ENCODE measurements at regions not wholly inside any gene's neighbourhood (a gene's known extent, or its start where the extent isn't known, plus 50 kb on each side); places are given as distances from the start of the nearest gene placed in this dataset.

GRCh38 chr4:151574968-151575367 is 166.0 kb downstream of the FHIP1A start:
- DNase-seq (ENCODE audit: low read depth, low spot score), result no peak
- Histone ChIP-seq H4K20me1 (ENCODE audit: control insufficient read depth, insufficient read depth) (no peaks in the 10 kb centered on the region), H3K4me3 (no peak overlapping the region), H2AFZ (ENCODE audit: control insufficient read depth, low read depth, low read length) (no peak overlapping the region), H3K36me3 (ENCODE audit: control insufficient read depth in 2 of 2, insufficient read depth in 2 of 2, low read length in 1 of 2) (no peaks in the 10 kb centered on the region), H3K9ac (ENCODE audit: control insufficient read depth, insufficient read depth, low read length) (no peak overlapping the region), H3K4me1 (ENCODE audit: control insufficient read depth, insufficient read depth, low read length) (no peaks in the 10 kb centered on the region), H3K79me2 (ENCODE audit: control insufficient read depth, insufficient read depth, low read length) (no peaks in the 10 kb centered on the region), H3K9me3 (replicated peaks; ENCODE audit: control insufficient read depth, insufficient read depth, low read length) (no peaks in the 10 kb centered on the region), H3K27me3 (replicated peaks in 1 of 2; ENCODE audit: control insufficient read depth in 2 of 2, insufficient read depth in 2 of 2, low read length in 1 of 2) (peaks cover 0 to 1% of the 10 kb centered on the region in 2 experiments; a peak in 2 of 4 replicates), H3K27ac (ENCODE audit: control insufficient read depth, insufficient read depth) (no peak overlapping the region), H3K4me2 (ENCODE audit: control insufficient read depth, insufficient read depth) (no peak overlapping the region)
- no peak for ATAC-seq
- in situ Hi-C loops (cut with MboI), result no loop called here
- ChIA-PET RAD21 (ENCODE audit: unreplicated experiment) (no interaction called here), CTCF (no interaction called here), POLR2A (no interaction called here), SMC1A (ENCODE audit: uncharacterized antibody, unreplicated experiment) (interaction anchor here (0.7 kb wide), 1 partner anchor 9 kb away, joined by 3 read pairs; no protein-coding TSS in a partner anchor)
- FAIRE-seq, result no peak
- intact Hi-C loops (cut with micrococcal nuclease; ENCODE audit: unreplicated experiment), result no loop called here
- BruUV-seq (replicated peaks), result no TSS peak
- TF ChIP-seq SUZ12 (IDR thresholded peaks at IDR 0.05; ENCODE audit: unreplicated experiment) (no peak), CHD4 (IDR thresholded peaks at IDR 0.05) (no peak), RBBP5 (conservative IDR thresholded peaks at IDR 0.05) (no peak), NR2F1 (conservative IDR thresholded peaks at IDR 0.05) (no peak), SRF (IDR thresholded peaks at IDR 0.05; ENCODE audit: low read depth in 2 of 2, low read length in 2 of 2) (no peak), SPI1 (IDR thresholded peaks at IDR 0.05; ENCODE audit: borderline replicate concordance, insufficient read depth, low read depth, low read length) (no peak), BMI1 (IDR thresholded peaks at IDR 0.05; ENCODE audit: borderline replicate concordance) (no peak), SMAD1 (IDR thresholded peaks at IDR 0.05; ENCODE audit: low read depth, partially characterized antibody) (no peak), SMAD5 (IDR thresholded peaks at IDR 0.05; ENCODE audit: low read depth) (no peak), SREBF1 (IDR thresholded peaks at IDR 0.05; ENCODE audit: low read length) (no peak), PAX5 (IDR thresholded peaks at IDR 0.05; ENCODE audit: borderline replicate concordance, low read depth, low read length) (no peak), IKZF2 (IDR thresholded peaks at IDR 0.05) (no peak)

DNA sequence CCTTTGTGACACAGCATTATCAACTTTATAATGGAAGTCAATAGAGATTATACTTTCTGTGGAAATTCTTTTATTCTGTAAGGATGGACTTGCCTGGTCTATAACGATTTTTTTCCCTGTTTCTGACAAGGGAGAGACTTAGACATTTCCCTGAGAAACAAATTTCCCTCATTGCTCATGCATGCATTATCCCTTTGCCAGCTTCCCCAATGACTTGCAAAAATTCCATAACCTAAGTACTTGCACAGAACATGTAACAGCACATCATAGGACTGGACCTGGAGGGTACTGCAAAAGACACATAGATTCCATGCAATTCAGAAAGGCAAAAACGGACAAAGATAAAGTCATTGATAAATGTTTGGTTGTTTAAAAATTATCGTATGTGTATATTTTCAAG is 166.7 kb downstream of the FHIP1A start:
- H3K4me2 ChIP-seq (ENCODE audit: control insufficient read depth, insufficient read depth), result no peak overlapping the region
- RAD21 ChIA-PET (ENCODE audit: unreplicated experiment), result no interaction called here
- no peak for TF ChIP-seq NR2C2 (IDR thresholded peaks at IDR 0.05; ENCODE audit: borderline replicate concordance, control insufficient read depth, insufficient read length, low read depth)
- no peak for TF ChIP-seq POLR2AphosphoS5 (IDR thresholded peaks at IDR 0.05; ENCODE audit: low read length)
- TF ChIP-seq ZNF622 (IDR thresholded peaks at IDR 0.05), result no peak
- TF ChIP-seq NFYB (IDR thresholded peaks at IDR 0.05; ENCODE audit: insufficient read depth, low read depth, low read length), result no peak
- no peak for TF ChIP-seq FOXM1 (IDR thresholded peaks at IDR 0.05; ENCODE audit: low read depth, low read length)
- TF ChIP-seq NFYA (IDR thresholded peaks at IDR 0.05; ENCODE audit: borderline replicate concordance, low read depth, low read length), result no peak
- no peak for TF ChIP-seq SMC3 (IDR thresholded peaks at IDR 0.05; ENCODE audit: borderline replicate concordance, low read length)
- H3K9me3 ChIP-seq (replicated peaks; ENCODE audit: control insufficient read depth, insufficient read depth, low read length), result no peaks in the 10 kb centered on the region
- H3K4me1 ChIP-seq (ENCODE audit: control insufficient read depth, insufficient read depth, low read length), result no peaks in the 10 kb centered on the region
- no TSS peak for BruUV-seq (replicated peaks)
- no peak overlapping the region for H3K9ac ChIP-seq (ENCODE audit: control insufficient read depth, insufficient read depth, low read length)
- no peak for FAIRE-seq
- in situ Hi-C loops (cut with MboI) (no loop called here), intact Hi-C loops (cut with micrococcal nuclease; ENCODE audit: unreplicated experiment) (no loop called here)
- ATAC-seq, result no peak
- CTCF ChIA-PET, result no interaction called here
- peaks cover 0 to 1% of the 10 kb centered on the region in 2 experiments; a peak in 2 of 4 replicates for H3K27me3 ChIP-seq (replicated peaks in 1 of 2; ENCODE audit: control insufficient read depth in 2 of 2, insufficient read depth in 2 of 2, low read length in 1 of 2)
- POLR2A ChIA-PET, result no interaction called here
- SMC1A ChIA-PET (ENCODE audit: uncharacterized antibody, unreplicated experiment), result no interaction called here
- H3K36me3 ChIP-seq (ENCODE audit: control insufficient read depth in 2 of 2, insufficient read depth in 2 of 2, low read length in 1 of 2), result no peaks in the 10 kb centered on the region
- no peak overlapping the region for H3K4me3 ChIP-seq
- no peak for DNase-seq (ENCODE audit: low read depth, low spot score)
- 27% methylated on average over 3 of the region's 3 CpGs for WGBS (ENCODE audit: insufficient coverage, insufficient replicate concordance, low lambda C conversion rate, missing lambda C conversion rate)
- no peaks in the 10 kb centered on the region for H4K20me1 ChIP-seq (ENCODE audit: control insufficient read depth, insufficient read depth)
- H3K27ac ChIP-seq (ENCODE audit: control insufficient read depth, insufficient read depth), result no peak overlapping the region
- no peaks in the 10 kb centered on the region for H3K79me2 ChIP-seq (ENCODE audit: control insufficient read depth, insufficient read depth, low read length)
- H2AFZ ChIP-seq (ENCODE audit: control insufficient read depth, low read depth, low read length), result no peak overlapping the region
